Transverse colon (tissue), 3 donors: ENCODE measurements at regions not wholly inside any gene's neighbourhood (a gene's known extent, or its start where the extent isn't known, plus 50 kb on each side); places are given as distances from the start of the nearest gene placed in this dataset.

ENCODE experiments used
- CTCF ChIP-seq, 5 experiments: fragments of 200-600 bp in 3 of 5; fragments of 450-650 bp in 2 of 5; sonication (generic) in 3 of 5; IDR thresholded peaks; 1 replicate in 2 of 5; 2 replicates in 3 of 5; pipeline ENCODE4 v1.5.1; 2016 to 2017; ENCODE audit warnings: antibody characterized with exemption in 5 of 5, inconsistent platforms in 3 of 5, mild to moderate bottlenecking in 2 of 5, moderate library complexity in 1 of 5
- POLR2A ChIP-seq: fragments of 450-650 bp; IDR thresholded peaks from one replicate; pipeline ENCODE4 v1.6.1; 2016; ENCODE audit warnings: antibody characterized with exemption, mild to moderate bottlenecking, moderate library complexity

GRCh38 chr4:158046345-158046744, 126.5 kb downstream of the GASK1B start:
- TF ChIP-seq CTCF (IDR thresholded peaks at IDR 0.05) (no peak), POLR2A (no peak)
